Inflammatory macrophage treated with lipopolysaccharide for 1 hour (primary cell): ENCODE measurements at regions not wholly inside any gene's neighbourhood (a gene's known extent, or its start where the extent isn't known, plus 50 kb on each side); places are given as distances from the start of the nearest gene placed in this dataset.

ENCODE experiments used
- DNase-seq, 2 donors: peaks; one replicate each; pipeline ENCODE4 v3.0.0-alpha.2; 2020 to 2022

GRCh38 chr13:77378662-77379061, 51.8 kb upstream of the MYCBP2 start:
- DNase-seq: no peak

- DNase-seq: no peak
Observed at GRCh38 chr13:77377016-77377415, 50.1 kb upstream of the MYCBP2 start.
